Mesenteric fat pad (tissue), 1 donor: ENCODE measurements at regions not wholly inside any gene's neighbourhood (a gene's known extent, or its start where the extent isn't known, plus 50 kb on each side); places are given as distances from the start of the nearest gene placed in this dataset.

Experiments
- DNase-seq: peaks from one replicate; pipeline ENCODE4 v3.0.0-alpha.2; 2020; ENCODE audit warnings: low spot score
- donor health status: DM: yes; HTN: yes; CAD: no.

DNA sequence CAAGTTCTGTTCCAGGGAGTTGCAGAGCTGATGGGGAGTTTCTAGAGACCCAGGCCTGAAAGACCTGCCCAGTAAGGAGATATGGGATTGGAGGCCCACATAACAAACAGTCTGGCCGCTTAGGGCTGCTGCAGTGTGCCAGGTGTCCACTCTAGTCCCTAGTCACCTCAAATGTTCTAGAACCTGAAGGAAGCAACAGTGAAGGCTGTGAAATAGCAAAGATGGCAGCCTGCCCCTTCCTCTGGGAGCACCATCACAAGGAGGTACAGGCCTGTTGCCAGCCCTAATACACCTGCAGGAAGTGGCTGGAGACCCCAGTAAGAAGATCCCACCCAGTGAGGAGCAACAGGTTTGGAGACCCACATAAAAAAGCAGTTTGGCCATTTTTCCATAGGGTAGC lies 783.8 kb upstream of the EDIL3 start:
- peak; percentile 68 for DNase-seq

DNA sequence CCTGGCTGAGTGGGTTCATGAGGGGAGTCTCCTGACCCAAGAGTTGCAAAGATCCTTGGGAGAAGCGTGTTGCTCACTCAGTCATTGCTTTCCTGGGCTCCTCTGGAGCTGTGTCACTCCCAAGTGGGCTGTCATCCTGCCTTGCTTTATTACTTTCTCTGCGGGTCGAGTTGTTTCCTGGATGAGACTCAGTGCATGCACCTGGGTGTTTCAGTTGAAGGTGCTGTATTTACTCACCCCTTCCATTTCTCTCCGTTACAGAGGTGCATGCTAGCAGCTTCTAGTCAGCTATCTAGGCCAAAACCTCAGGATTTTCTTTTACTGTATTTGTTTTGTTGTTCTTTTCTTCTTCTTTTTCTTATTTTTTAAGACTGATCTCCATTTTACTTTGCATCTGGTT lies 785.5 kb upstream of the EDIL3 start:
- DNase-seq = no peak

DNA sequence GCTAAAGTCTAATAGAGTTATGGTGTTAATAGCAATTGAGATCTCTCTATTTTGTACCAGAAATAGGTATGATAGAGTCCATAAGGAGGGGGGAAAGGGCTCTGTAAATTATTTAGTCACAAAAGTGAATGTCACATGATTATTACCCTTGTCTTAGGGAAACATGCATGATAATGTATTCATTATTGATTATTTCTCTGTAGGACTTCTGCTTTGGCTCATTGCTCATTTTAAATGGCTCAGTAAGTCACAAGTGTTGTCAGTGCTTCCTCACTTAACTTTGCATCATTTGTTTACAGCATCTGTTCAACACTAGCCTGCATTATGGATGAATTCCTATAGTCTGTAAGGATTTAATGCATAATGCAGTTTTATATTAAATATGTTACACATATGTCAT lies 788.8 kb upstream of the EDIL3 start:
- no peak for DNase-seq

DNA sequence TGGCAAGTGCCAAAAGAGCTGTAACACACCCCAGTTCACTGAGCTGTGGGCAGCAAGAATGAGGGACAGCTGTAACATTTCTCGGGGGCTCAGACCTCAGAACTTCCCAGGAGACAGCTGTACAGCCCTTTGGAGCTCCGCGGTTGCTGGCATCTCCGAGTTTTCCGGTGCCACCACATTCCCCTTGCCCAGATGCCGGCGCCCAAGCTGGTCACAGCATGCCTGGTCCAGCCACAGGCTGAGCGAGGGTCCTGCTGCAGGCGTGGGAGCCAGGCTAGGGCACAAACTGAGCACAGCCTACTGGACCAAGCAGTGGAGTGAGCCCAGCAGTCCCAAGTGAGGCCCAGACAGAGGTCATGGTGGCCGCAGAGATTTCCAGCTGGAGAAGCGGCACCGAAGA lies 797.7 kb upstream of the EDIL3 start:
- peak; percentile 65 for DNase-seq

DNA sequence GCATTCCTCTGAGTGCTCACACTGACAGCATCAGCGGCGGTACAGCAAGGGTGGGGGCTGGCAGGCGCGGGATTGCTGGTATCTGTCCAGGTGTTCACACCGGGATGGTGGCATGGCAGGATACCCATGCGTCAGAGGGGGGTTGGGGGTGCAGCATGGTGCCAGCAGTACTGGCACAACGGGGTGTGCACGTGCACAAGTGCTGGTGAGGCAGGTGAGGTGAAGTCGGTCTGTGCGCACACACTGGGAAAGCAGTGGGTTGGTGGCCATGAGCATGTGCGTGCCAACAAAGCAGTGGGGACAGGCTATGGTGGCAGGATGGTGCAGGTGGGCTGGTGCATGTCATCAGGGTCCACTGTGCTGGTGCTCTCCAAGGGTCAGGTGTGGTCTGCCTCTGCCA lies 819.6 kb upstream of the EDIL3 start:
- no peak for DNase-seq

DNA sequence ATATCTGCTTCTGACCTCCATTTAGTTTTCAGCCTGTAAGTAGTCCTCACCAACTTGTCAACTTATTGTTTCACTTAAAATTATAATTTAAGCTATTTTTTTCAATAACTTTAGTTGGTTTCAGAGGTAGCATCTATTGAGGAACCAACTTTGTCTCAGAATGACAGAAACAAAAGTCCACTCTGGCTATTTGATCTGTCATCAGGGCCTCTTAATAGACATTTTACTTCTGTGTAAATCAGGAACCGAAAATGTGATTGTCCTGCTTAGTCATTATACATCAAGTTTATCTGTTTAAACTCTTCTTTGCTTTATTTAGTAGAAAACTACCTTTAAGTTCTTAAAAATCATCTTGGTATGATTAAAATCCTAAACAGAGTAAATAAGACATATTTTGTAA lies 820.8 kb upstream of the EDIL3 start:
- no peak for DNase-seq

DNA sequence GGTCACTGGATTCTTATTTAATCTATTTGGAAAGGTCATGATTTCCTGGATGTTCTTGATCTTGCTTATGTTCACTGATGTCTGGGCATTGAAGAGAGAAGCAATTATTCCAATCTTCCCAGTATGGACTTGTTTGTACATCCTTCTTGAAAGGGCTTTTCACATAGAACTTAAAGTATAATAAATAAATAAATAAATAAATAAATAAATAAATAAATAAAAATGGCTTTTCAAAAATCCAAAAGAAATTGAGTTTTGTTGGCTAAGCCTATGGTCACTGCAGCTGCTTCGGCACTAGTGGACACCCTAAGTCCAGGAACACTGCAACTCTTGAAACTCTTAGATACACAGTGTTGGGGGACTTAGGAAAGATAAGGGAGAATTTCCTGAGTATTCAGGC lies 840.7 kb upstream of the EDIL3 start:
- no peak for DNase-seq

DNA sequence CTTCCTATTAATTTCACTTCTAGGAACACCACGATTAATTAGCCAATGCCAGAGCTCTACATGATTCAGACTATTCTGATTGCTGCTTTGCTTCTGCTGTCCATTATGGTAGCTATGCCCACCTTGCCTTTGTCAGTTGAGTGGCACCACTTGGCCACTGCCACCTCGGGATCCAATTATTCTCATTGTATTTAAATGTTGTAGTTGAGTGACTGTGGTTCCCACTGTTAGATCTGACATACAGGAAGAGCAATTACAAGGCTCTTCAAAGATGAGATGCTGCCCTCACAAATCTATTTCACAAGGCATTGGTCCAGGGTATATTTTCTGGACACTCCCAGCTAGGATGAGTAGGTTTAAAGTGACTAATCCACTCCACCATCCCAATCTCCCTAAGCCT lies 864.5 kb upstream of the EDIL3 start:
- DNase-seq = no peak

DNA sequence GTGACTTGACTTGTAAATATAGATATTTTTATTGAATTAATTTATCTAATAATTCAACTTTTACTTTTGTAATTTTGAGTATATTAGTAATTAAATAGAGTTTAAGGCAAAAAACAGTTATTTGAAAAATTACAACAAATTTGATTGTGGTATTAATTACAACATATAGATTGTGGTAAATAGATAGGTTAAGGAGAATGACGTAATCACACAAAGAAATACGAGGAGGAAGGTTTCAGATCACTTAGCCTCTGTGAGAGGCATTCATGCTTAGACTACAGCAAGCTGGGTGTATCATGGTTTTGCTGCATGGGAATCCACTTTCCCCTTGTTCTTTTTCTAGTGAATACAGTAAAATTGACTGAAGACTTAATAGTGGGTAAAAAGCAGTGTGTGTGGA lies 878.4 kb upstream of the EDIL3 start:
- no peak for DNase-seq

DNA sequence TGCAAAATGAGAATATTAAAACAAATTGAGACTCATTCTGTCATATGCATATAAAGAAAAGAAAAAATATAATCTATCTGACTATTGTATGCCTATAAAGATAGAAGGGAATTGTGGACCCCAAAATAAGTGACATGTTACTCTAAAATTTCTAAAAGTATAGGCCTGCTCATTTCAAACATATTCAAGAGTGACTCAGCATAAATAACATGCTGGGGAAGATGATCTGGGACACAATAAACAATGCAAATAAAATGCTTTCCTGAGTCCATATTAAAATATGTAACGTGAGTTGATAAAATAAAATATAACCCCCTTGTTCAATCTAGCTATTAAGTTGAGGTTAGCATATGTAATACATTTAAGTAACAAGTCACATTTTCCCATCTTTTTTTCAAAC lies 882.0 kb upstream of the EDIL3 start:
- no peak for DNase-seq

DNA sequence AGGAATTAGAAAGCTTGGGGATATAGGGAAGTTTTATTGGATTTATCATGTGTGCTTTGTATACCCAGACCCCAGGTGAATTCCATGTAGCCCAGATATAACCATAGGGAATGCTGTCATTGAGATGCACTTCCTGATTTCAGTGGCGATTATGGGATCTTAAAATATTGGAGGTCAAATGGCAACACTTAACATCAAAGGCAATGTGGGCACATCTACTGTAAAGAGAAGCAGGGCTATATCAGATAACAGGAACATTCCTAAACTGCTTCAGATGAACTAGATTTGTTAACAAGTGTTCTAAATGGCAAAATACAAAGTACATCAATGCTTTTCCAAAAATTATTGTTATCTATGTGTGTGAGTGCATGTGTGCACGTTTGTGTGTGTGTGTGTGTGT lies 883.5 kb upstream of the EDIL3 start:
- no peak for DNase-seq

DNA sequence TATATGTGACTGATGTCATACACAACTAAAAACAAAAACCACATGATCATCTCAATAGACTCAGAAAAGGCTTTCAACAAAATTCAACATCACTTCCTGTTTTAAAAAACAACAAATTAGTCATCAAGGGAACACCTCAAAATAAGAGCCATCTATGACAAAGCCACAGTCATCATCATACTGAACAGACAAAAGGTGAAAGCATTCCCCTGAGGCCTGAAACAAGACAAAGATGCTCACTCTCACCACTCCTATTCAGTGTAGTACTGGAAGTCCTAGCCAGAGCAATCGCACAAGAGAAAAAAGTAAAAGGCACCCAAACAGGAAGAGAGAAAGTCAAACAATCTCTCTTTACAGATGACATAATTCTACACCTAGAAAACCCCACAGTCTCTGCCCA lies 893.5 kb upstream of the EDIL3 start:
- DNase-seq = no peak

DNA sequence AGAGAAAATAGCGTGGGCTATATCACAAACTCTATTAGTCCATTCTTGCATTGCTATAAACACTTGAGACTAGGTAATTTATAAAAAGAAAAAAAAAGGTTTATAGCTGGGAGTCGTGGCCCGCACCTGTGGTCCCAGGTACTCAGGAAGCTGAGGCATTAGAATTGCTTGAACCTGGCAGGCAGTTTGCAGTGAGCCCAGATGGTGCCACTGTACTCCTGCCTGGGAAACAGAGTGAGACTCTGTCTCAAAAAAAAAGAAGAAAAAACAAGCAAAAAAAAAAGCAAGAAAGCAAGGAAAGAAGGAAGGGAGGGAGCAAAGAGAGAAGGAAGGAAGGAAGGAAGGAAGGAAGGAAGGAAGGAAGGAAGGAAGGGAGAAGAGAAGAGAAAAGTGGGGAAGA lies 904.2 kb upstream of the EDIL3 start:
- no peak for DNase-seq

DNA sequence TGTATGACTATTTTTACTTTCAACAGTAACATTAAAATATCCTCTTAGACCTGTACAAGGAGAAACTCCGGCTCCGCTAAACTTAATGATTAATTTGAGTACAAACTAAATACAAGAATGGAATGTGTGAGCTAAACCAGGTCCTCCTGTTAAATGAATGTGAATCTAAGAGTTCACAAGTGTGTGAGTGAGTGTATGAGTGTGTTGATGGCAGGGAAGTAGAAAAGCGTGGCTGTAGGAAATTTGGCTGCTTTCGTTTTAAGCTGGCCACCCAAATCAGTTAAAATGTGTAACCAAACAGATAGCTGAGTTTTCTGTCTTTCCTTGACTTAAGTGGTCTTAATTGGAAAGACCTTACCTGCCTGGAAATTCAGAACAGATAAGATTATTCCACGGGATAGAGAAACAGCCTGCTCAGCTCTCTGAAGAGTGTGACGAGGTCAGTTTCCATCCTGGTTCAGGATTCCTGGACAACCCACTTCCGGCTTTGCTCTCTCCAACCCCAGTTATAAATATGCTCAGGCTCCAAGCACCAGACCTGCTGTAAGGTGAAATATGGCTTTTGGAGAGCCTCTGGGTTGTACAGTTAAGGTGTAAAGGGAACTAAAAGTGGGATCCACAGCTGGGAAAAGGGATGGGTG lies 908.6 kb upstream of the EDIL3 start:
- no peak for DNase-seq

DNA sequence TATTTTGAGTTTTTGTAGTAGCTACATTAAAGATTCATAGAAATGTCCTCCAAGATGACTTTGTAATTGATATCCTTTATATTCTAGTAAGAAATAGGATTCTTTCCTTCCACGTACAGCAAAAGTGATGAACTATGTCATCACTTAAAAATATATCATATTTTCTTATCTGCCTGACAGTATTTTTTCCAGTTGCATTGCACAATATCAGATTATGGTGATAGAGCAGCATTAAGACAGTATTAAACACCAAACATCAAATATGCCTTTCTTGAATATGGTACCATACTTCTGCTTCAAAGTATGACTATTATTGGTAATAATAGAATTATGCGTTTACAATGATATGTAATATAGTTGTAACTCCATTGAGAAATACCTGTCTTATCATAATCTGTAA lies 919.8 kb upstream of the EDIL3 start:
- no peak for DNase-seq

DNA sequence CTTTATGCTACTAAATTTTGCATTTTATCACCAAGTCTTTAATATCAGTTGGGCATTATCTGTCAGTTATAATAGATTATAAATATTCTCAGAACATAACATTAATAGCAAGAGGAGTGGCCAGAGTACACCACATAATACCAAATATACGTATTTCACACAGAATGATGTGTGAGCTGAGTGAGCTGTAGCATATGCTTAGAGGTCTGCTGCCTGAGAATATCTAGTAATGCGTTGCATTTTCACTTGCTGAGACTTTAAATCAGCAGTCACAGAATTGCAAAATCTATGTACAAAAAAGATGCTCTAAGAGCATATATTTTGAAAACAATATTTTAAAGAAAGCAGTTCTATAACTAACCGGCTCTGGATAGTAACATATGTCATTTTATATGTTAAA lies 921.1 kb upstream of the EDIL3 start:
- DNase-seq = no peak

DNA sequence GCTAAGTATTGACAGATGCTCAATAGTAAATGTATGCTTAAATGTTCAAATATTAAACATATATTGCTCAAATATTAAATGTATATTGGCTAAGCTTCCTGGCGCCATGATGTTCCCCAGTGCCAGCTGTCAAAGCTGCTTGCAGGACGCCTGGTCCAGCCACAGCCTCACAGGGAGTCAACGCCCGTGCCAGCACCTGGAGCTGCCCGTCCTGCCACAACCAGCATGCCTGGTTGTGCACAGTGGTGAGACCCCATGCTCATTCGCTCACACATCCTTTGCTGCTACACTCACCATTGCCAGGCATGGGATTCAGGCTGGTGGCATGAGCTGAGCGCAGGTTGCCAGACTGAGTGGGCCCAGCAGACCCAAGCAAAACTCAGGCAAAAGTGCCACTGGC lies 926.9 kb upstream of the EDIL3 start:
- DNase-seq = no peak

DNA sequence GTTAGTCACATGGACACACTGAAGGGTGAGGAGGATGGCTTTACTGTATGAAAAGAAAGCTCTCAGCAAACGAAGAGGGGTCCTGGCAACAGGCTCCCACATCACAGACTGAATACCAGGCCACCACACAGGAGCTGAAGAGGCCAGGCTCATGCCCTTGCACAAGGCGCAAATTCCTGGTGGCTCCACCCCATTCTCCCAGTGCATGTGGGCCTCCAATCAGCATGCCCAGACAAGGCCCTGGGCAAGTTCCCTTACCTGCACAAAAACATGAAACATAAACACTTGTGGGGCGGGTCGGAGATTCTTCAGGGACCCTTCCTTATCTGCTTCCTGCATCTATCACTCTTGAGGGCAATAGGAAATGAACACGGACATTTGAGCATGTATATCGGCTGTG lies 935.8 kb upstream of the EDIL3 start:
- no peak for DNase-seq

DNA sequence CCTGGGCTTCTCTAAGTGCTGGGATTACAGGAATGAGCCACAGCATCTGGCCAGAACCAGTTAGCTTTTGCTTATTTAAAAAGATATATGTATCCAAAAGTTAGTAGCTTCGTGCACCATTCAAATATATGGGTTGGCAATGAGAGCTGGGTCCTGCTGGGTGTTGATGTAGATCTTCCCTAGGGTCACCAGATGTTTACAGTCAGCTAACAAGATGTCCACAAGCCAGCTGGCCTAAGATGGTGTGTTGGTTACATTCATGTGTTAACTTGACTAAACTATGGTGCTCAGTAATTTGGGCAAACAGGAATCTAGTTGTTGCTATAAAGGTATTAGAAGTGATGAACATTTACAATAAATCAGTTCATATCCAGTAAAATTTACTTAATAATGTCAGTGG lies 948.6 kb upstream of the EDIL3 start:
- DNase-seq = no peak

DNA sequence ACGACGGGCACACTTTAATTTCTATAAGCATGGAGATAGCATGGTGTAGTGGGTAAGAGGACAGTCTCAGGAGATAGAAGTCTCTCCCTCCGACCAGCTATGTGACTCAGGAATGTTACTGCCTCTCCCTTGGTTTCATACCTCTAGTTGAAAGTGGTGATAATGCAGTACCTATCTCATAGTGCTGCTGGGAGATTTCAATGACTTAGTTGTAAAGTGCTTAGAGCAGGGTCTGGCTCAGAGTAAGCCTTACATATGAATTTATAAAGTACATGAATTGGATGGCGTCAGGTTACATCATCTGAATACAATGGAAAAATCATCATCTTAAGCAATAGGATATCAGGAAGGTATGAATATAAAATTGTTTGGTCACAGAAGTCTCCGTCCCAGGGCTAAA lies 952.8 kb upstream of the EDIL3 start:
- no peak for DNase-seq

DNA sequence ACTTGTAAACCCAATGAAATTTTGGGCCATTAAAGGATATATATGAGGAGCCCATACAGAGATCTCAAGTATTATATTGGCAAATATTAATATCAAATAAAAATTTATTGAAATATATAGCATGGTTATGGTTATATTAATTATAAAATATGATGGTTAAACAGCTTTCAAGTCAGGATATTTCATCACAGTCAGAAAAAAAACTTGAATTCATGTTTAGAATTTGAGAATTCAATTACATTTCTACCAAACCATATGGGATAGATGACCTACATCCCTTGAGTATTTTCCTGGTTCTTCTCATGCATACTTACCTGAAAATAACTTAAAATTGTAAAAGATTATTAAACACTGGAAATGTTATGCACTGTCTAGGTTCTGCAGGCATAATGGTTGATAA lies 956.1 kb upstream of the EDIL3 start:
- DNase-seq = no peak

DNA sequence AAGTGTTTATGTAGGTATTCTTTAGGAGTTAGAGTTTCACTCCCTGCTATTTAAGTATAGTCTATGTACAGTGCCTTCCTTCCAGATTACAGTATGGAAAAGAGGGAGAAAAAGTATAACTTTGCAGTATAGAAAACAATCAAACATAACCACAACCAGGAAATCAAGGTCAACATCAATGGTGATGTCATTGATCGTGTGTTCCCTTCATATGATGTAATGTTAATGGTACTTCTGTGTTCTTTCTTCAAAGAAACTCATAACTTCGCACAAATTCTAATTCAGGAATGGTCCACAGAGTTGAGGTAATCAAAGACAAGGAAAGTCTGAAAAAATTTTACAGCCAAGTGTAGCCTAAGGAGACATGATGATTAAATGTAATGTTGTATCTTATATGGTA lies 961.1 kb upstream of the EDIL3 start:
- no peak for DNase-seq

DNA sequence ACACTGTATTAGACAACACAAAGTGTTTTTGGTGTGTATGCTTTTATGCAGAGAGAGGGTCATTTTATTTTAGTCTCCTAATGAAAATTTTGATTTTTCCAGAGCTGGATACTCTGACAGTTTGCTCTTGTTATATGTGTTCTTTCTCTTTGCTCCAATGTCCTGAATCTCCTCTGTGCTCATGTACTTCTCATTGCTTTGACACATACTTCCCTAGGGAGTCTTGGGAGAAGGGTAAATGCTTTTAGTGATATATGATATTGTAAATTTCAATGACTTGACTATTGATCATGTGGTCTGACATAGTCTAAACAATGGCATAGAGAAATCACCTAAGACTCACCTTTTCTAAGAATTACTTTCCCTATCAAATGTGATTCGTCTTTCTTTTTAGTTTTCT lies 972.6 kb upstream of the EDIL3 start:
- no peak for DNase-seq

DNA sequence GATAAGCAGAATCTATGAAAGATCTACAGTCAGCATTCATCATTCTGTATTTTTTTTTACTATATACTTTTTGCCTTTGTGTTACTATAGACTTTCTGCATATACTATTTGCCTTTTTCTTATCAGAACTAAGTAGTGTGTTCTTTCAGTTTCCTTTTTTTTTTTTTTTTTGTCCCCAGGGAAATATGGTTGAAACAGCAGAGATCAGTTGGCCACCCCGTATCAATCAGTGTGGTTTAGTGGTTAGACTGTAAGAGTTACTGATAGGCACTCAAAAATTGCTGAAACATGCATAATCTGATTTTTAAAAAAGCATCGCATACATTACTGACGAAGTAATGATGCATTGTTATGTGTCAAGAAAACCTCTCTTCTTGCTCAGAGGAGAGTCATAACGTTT lies 990.8 kb upstream of the EDIL3 start:
- no peak for DNase-seq
